Neural progenitor cell (in vitro differentiated cells): ENCODE measurements at regions not wholly inside any gene's neighbourhood (a gene's known extent, or its start where the extent isn't known, plus 50 kb on each side); places are given as distances from the start of the nearest gene placed in this dataset.

Experiments used
- DNase-seq: peaks from one replicate; pipeline ENCODE4 v3.0.0-alpha.2; 2016; ENCODE audit warnings: low spot score
- H2AFZ ChIP-seq: fragments of 200-600 bp; sonication (generic); replicated peaks from 2 replicates; pipeline ENCODE4 v1.6.1; 2016; ENCODE audit warnings: antibody characterized with exemption
- H3F3A ChIP-seq: fragments of 200-600 bp; sonication (generic); 2 replicates; pipeline ENCODE4 v1.6.1; 2016; ENCODE audit warnings: antibody characterized with exemption, low read depth
- H3K27ac ChIP-seq: fragments of 200-600 bp; sonication (generic); 2 replicates; pipeline ENCODE4 v1.5.1; 2016; ENCODE audit warnings: mild to moderate bottlenecking
- H3K27me3 ChIP-seq: fragments of 200-600 bp; sonication (generic); 2 replicates; pipeline ENCODE4 v1.6.1; 2016; ENCODE audit warnings: mild to moderate bottlenecking, moderate library complexity
- H3K36me3 ChIP-seq: fragments of 200-600 bp; sonication (generic); 2 replicates; pipeline ENCODE4 v1.5.1; 2016
- H3K4me1 ChIP-seq: fragments of 200-600 bp; sonication (generic); 2 replicates; pipeline ENCODE4 v1.6.1; 2016; ENCODE audit warnings: mixed run types
- H3K4me2 ChIP-seq: fragments of 200-600 bp; sonication (generic); 2 replicates; pipeline ENCODE4 v1.6.1; 2016
- H3K4me3 ChIP-seq: fragments of 200-600 bp; sonication (generic); 2 replicates; pipeline ENCODE4 v1.5.1; 2016
- H3K79me2 ChIP-seq: fragments of 200-600 bp; sonication (generic); 2 replicates; pipeline ENCODE4 v1.6.1; 2016; ENCODE audit warnings: low read depth
- H3K9ac ChIP-seq: fragments of 200-600 bp; sonication (generic); 2 replicates; pipeline ENCODE4 v1.6.1; 2016
- H3K9me3 ChIP-seq: fragments of 200-600 bp; sonication (generic); 2 replicates; pipeline ENCODE4 v1.5.1; 2016; ENCODE audit warnings: low read depth
- H4K20me1 ChIP-seq: fragments of 200-600 bp; sonication (generic); 2 replicates; pipeline ENCODE4 v1.6.1; 2016; ENCODE audit warnings: low read depth
- H3K27ac Mint-ChIP-seq: 3 replicates; pipeline ENCODE4 v1.8.0; 2021; ENCODE audit warnings: mixed read lengths
- H3K27me3 Mint-ChIP-seq: 2 replicates; pipeline ENCODE4 v1.8.0; 2022; ENCODE audit warnings: low read depth, mild to moderate bottlenecking, inconsistent platforms, moderate library complexity, mixed read lengths; ENCODE audit not compliant: insufficient read depth
- H3K36me3 Mint-ChIP-seq: 3 replicates; pipeline ENCODE4 v1.8.0; 2021; ENCODE audit warnings: mixed read lengths
- H3K4me1 Mint-ChIP-seq: 3 replicates; pipeline ENCODE4 v1.8.0; 2021; ENCODE audit warnings: mixed read lengths
- H3K4me3 Mint-ChIP-seq: 3 replicates; pipeline ENCODE4 v1.8.0; 2021; ENCODE audit warnings: mild to moderate bottlenecking, moderate library complexity, mixed read lengths
- H3K9me3 Mint-ChIP-seq: 3 replicates; pipeline ENCODE4 v1.8.0; 2020; ENCODE audit warnings: mixed read lengths
- EZH2 ChIP-seq: fragments of 200-600 bp; sonication (generic); IDR thresholded peaks from 2 replicates; pipeline ENCODE4 v1.6.1; 2017; ENCODE audit warnings: antibody characterized with exemption, mild to moderate bottlenecking, moderate library complexity
- EZH2phosphoT487 ChIP-seq: fragments of 200-600 bp; sonication (generic); IDR thresholded peaks from 2 replicates; pipeline ENCODE4 v1.6.1; 2017; ENCODE audit warnings: antibody characterized with exemption
- TF ChIP-seq, protein P1 (sequence below): fragments of 200-600 bp; sonication (generic); IDR thresholded peaks from 2 replicates; pipeline ENCODE4 v1.5.1; 2017; ENCODE audit warnings: antibody characterized with exemption, mild to moderate bottlenecking

DNA sequence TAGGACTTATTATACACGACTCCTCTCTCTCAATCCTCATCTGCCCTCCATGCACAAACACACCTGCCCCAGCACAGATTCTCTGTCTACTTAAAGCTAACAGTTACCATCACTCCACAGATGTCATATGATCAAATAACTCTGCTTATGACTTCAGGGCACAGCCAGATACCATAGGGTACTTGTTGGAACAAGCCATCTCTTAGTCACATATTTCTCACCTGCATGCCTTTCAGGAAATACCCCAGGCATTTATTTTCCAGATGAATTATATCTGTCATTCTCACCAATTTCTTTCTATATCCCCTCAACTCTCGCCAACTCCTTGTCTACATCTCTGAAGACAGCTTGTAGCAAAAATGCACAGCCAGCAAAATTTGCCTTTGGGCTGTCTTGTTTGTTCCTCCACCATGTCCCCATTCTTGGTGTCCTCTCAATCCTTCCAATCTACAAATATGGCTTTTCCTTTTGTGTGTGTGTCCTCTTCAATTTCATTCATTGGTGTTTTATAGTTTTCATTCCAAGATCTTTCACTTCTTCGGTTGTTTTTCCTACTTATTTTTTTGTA, 353.9 kb upstream of the CAMK1G start:
- Mint-ChIP-seq H3K27me3 (peaks cover 7% of the 10 kb centered on the region), H3K9me3 (peaks cover 17% of the 10 kb centered on the region), H3K4me3 (no peak overlapping the region), H3K4me1 (no peaks in the 10 kb centered on the region), H3K36me3 (no peaks in the 10 kb centered on the region), H3K27ac (no peak overlapping the region)
- H3K9me3 ChIP-seq, result no peaks in the 10 kb centered on the region
- DNase-seq, result no peak
- no peak overlapping the region for H3K4me2 ChIP-seq
- no peak overlapping the region for H3K4me3 ChIP-seq
- H3K27me3 ChIP-seq, result no peaks in the 10 kb centered on the region
- no peak overlapping the region for H2AFZ ChIP-seq
- H3F3A ChIP-seq, result no peaks in the 10 kb centered on the region
- no peaks in the 10 kb centered on the region for H3K4me1 ChIP-seq
- H3K36me3 ChIP-seq, result no peaks in the 10 kb centered on the region
- no peaks in the 10 kb centered on the region for H4K20me1 ChIP-seq
- TF ChIP-seq, protein P1, sequence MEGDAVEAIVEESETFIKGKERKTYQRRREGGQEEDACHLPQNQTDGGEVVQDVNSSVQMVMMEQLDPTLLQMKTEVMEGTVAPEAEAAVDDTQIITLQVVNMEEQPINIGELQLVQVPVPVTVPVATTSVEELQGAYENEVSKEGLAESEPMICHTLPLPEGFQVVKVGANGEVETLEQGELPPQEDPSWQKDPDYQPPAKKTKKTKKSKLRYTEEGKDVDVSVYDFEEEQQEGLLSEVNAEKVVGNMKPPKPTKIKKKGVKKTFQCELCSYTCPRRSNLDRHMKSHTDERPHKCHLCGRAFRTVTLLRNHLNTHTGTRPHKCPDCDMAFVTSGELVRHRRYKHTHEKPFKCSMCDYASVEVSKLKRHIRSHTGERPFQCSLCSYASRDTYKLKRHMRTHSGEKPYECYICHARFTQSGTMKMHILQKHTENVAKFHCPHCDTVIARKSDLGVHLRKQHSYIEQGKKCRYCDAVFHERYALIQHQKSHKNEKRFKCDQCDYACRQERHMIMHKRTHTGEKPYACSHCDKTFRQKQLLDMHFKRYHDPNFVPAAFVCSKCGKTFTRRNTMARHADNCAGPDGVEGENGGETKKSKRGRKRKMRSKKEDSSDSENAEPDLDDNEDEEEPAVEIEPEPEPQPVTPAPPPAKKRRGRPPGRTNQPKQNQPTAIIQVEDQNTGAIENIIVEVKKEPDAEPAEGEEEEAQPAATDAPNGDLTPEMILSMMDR, result no peak
- TF ChIP-seq EZH2, result no peak
- no peak for TF ChIP-seq EZH2phosphoT487
- H3K79me2 ChIP-seq, result no peaks in the 10 kb centered on the region
- no peak overlapping the region for H3K9ac ChIP-seq
- no peak overlapping the region for H3K27ac ChIP-seq

DNA sequence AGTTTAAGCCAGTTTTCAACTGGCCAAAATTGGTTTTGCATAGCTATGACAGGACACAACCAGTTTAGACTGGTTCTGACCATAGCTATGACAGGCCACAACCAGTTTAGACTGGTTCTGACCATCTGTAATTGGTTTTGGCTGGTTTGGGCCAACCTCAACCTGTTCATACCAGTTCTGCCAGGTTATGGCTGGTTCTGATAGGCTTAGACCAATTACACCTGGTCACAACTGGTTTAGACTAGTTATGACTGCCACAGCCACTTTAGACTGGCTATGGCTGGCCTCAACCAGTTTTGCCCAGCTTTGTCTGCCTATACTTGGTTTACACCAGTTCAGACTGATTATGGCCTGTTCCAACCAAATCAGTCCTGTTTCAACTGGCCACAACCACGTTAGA, 353.2 kb upstream of the CAMK1G start:
- no peaks in the 10 kb centered on the region for H3K36me3 Mint-ChIP-seq
- peaks cover 5% of the 10 kb centered on the region for H3K27me3 Mint-ChIP-seq
- Histone ChIP-seq H3K79me2 (no peaks in the 10 kb centered on the region), H3K9me3 (no peaks in the 10 kb centered on the region), H3K4me2 (no peak overlapping the region), H3K4me3 (no peak overlapping the region), H3K27ac (no peak overlapping the region), H3K9ac (no peak overlapping the region), H3K36me3 (no peaks in the 10 kb centered on the region), H4K20me1 (no peaks in the 10 kb centered on the region), H3K27me3 (no peaks in the 10 kb centered on the region), H3F3A (no peaks in the 10 kb centered on the region), H3K4me1 (no peaks in the 10 kb centered on the region), H2AFZ (no peak overlapping the region)
- no peaks in the 10 kb centered on the region for H3K4me1 Mint-ChIP-seq
- H3K9me3 Mint-ChIP-seq, result peaks cover 17% of the 10 kb centered on the region
- no peak overlapping the region for H3K4me3 Mint-ChIP-seq
- no peak overlapping the region for H3K27ac Mint-ChIP-seq
- TF ChIP-seq EZH2phosphoT487 (no peak), EZH2 (no peak)
- TF ChIP-seq, protein P1, result no peak
- no peak for DNase-seq

DNA sequence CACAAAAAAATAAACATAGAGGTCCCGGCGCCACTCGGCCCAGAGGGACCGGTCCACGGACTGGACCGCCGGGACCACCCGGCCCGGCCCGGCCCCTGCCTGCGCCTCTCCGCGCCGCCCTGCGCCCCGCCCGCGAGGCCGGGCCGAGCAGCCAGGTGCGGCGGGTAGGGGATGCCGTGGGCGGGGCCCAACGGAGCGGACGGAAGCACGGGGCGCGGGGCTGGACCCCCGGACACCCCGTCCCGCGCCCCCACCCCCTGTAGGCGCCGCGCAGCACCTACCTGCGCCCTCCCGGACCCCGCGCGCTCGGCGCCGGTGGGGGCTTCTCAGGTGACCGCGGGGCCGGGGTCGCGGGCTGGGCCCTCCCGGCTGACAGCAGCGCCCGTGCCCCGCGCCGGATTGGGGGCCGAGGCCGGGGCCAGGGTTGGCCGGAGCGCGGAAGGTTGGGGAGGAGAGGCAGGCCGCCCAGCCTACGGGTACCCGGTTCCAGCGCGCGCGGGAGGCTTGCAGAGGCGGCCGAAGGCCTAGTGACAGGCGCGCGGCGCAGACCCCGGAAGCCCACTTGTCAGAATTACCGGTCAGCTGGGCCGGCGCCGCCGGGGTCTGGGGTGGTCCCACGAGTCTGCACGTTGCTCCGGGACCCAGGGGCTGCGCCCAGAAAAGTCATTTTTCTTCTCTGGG, 351.9 kb upstream of the CAMK1G start:
- no peaks in the 10 kb centered on the region for H3K79me2 ChIP-seq
- H3K9ac ChIP-seq, result no peak overlapping the region
- H3K27me3 Mint-ChIP-seq, result peaks cover 5% of the 10 kb centered on the region
- no peaks in the 10 kb centered on the region for H3K36me3 ChIP-seq
- DNase-seq, result no peak
- no peak overlapping the region for H2AFZ ChIP-seq
- no peak overlapping the region for H3K4me3 Mint-ChIP-seq
- peaks cover 17% of the 10 kb centered on the region for H3K9me3 Mint-ChIP-seq
- no peaks in the 10 kb centered on the region for H4K20me1 ChIP-seq
- no peak overlapping the region for H3K4me2 ChIP-seq
- H3K27ac Mint-ChIP-seq, result no peak overlapping the region
- no peaks in the 10 kb centered on the region for H3K27me3 ChIP-seq
- H3K27ac ChIP-seq, result no peak overlapping the region
- H3K36me3 Mint-ChIP-seq, result no peaks in the 10 kb centered on the region
- no peaks in the 10 kb centered on the region for H3F3A ChIP-seq
- H3K4me1 Mint-ChIP-seq, result no peaks in the 10 kb centered on the region
- no peaks in the 10 kb centered on the region for H3K9me3 ChIP-seq
- H3K4me3 ChIP-seq, result no peak overlapping the region
- H3K4me1 ChIP-seq, result no peaks in the 10 kb centered on the region
- TF ChIP-seq EZH2, result no peak
- TF ChIP-seq EZH2phosphoT487, result no peak
- TF ChIP-seq, protein P1, result no peak
